HepG2 (cell line): ENCODE measurements at regions not wholly inside any gene's neighbourhood (a gene's known extent, or its start where the extent isn't known, plus 50 kb on each side); places are given as distances from the start of the nearest gene placed in this dataset.

ENCODE experiments used
- CTCF ChIP-seq: sonication (generic); formaldehyde crosslinking; IDR thresholded peaks from 2 replicates; pipeline ENCODE4 v1.5.0; 2020; ENCODE audit warnings: mild to moderate bottlenecking, missing genetic modification reagents, moderate library complexity
- FOSL1 ChIP-seq: sonication (generic); formaldehyde crosslinking; IDR thresholded peaks from 2 replicates; pipeline ENCODE4 v1.9.0; 2021; ENCODE audit warnings: missing genetic modification reagents, borderline replicate concordance
- FOXK1 ChIP-seq: sonication (generic); formaldehyde crosslinking; IDR thresholded peaks from 2 replicates; pipeline ENCODE4 v1.4.0; 2020; ENCODE audit warnings: low read depth, missing genetic modification reagents, borderline replicate concordance
- FOXP1 ChIP-seq, 2 experiments: fragments of 450-650 bp in 1 of 2; IDR thresholded peaks; 2 replicates each; pipeline ENCODE4 v1.6.1; 2017 to 2018; ENCODE audit warnings: antibody characterized with exemption in 1 of 2
- GATAD2A ChIP-seq: IDR thresholded peaks from 2 replicates; pipeline ENCODE4 v1.6.1; 2016
- HCFC1 ChIP-seq: fragments of 150-350 bp; IDR thresholded peaks from 2 replicates; pipeline ENCODE4 v1.6.1; 2014; ENCODE audit warnings: low read depth, low read length
- HNRNPLL ChIP-seq: fragments of 200-400 bp; formaldehyde crosslinking; IDR thresholded peaks from 2 replicates; pipeline ENCODE4 v1.6.1; 2017; ENCODE audit warnings: mild to moderate bottlenecking, low read depth, low read length; ENCODE audit not compliant: poor library complexity, severe bottlenecking
- MLX ChIP-seq: IDR thresholded peaks from 2 replicates; pipeline ENCODE4 v1.6.1; 2016
- NFIC ChIP-seq: IDR thresholded peaks from 2 replicates; pipeline ENCODE4 v1.6.1; 2012; ENCODE audit warnings: mild to moderate bottlenecking, low read length, inconsistent platforms
- REST ChIP-seq, 2 experiments: IDR thresholded peaks; 2 replicates each; pipeline ENCODE4 v1.6.1; 2011 to 2012; ENCODE audit warnings: low read length in 2 of 2, borderline replicate concordance in 1 of 2, low read depth in 1 of 2, mild to moderate bottlenecking in 1 of 2, moderate library complexity in 1 of 2
- SIN3A ChIP-seq: IDR thresholded peaks from 2 replicates; pipeline ENCODE4 v1.6.1; 2011; ENCODE audit warnings: low read depth, mild to moderate bottlenecking, control low read depth, low read length, borderline replicate concordance
- YY1 ChIP-seq: IDR thresholded peaks from 2 replicates; pipeline ENCODE4 v1.6.1; 2011; ENCODE audit warnings: low read length, low read depth, moderate library complexity, mild to moderate bottlenecking; ENCODE audit not compliant: insufficient read depth, insufficient replicate concordance
- ZNF670 ChIP-seq: sonication (generic); formaldehyde crosslinking; IDR thresholded peaks from 2 replicates; pipeline ENCODE4 v1.8.0; 2022; ENCODE audit warnings: mild to moderate bottlenecking, missing genetic modification reagents, borderline replicate concordance
- TF ChIP-seq, protein P1 (sequence below): sonication (generic); formaldehyde crosslinking; IDR thresholded peaks from 2 replicates; pipeline ENCODE4 v1.4.0; 2020; ENCODE audit warnings: missing genetic modification reagents

GRCh38 chr3:192986379-192986778 is 68.7 kb upstream of the MB21D2 start:
- TF ChIP-seq FOXP1 (IDR thresholded peaks at IDR 0.05) (no peak), FOXP1 (CRISPR knock-in tag; IDR thresholded peaks at IDR 0.05) (no peak), CTCF (no peak), GATAD2A (no peak), REST (IDR thresholded peaks at IDR 0.05; ENCODE audit: borderline replicate concordance in 1 of 2, low read depth in 1 of 2, low read length in 2 of 2) (no peak), FOXK1 (CRISPR knock-in tag) (no peak), FOSL1 (CRISPR knock-in tag) (no peak), NFIC (no peak), MLX (CRISPR knock-in tag) (no peak), HNRNPLL (no peak), SIN3A (no peak), HCFC1 (no peak), YY1 (no peak), ZNF670 (CRISPR knock-in tag) (no peak)
- TF ChIP-seq, protein P1, sequence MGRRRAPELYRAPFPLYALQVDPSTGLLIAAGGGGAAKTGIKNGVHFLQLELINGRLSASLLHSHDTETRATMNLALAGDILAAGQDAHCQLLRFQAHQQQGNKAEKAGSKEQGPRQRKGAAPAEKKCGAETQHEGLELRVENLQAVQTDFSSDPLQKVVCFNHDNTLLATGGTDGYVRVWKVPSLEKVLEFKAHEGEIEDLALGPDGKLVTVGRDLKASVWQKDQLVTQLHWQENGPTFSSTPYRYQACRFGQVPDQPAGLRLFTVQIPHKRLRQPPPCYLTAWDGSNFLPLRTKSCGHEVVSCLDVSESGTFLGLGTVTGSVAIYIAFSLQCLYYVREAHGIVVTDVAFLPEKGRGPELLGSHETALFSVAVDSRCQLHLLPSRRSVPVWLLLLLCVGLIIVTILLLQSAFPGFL (CRISPR knock-in tag), result no peak
